Liver (tissue), 3 donors: ENCODE measurements at regions not wholly inside any gene's neighbourhood (a gene's known extent, or its start where the extent isn't known, plus 50 kb on each side); places are given as distances from the start of the nearest gene placed in this dataset.

ENCODE experiments used
- CTCF ChIP-seq: fragments of 150-350 bp; IDR thresholded peaks from 2 replicates; pipeline ENCODE4 v1.5.1; 2017; ENCODE audit warnings: improper control_type of control experiment, low read depth, low read length; ENCODE audit not compliant: missing input control
- GABPA ChIP-seq, 2 donors: IDR thresholded peaks in 1 of 2; conservative IDR thresholded peaks in 1 of 2; 2 replicates each; pipeline ENCODE4 v1.6.1; 2016; ENCODE audit warnings: antibody characterized with exemption in 2 of 2, mild to moderate bottlenecking in 1 of 2, moderate library complexity in 1 of 2
- JUND ChIP-seq, 2 donors: IDR thresholded peaks; 2 replicates each; pipeline ENCODE4 v1.6.1; 2016; ENCODE audit warnings: antibody characterized with exemption in 2 of 2
- MAX ChIP-seq: IDR thresholded peaks from 2 replicates; pipeline ENCODE4 v1.6.1; 2016; ENCODE audit warnings: antibody characterized with exemption
- RAD21 ChIP-seq, 2 donors: IDR thresholded peaks; 2 replicates each; pipeline ENCODE4 v1.6.1; 2016; ENCODE audit warnings: antibody characterized with exemption in 2 of 2, mild to moderate bottlenecking in 2 of 2
- donor health status: healthy.
- donor health status: healthy.

DNA sequence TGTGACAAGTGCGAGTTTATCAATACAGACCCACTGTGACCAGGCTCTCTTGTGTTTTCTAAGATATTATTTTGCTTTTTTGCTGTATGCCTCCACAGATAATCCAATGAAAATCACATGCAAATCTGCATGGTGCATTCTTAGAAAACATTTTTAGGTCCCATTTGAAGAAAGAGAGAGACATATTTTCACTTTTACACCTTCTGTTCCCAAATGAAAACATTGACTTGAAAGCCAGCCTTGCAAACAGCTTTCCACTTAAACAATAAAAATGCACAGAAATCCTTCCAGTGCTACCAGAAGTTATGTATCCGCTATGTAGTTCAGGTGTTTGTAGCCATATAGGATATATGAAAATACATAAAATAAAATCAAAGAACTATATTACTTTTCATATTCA lies 618.0 kb downstream of the CDH26 start:
- TF ChIP-seq CTCF (no peak), GABPA (IDR thresholded peaks at IDR 0.05 in 1 of 2, conservative IDR thresholded peaks at IDR 0.05 in 1 of 2) (no peak), RAD21 (IDR thresholded peaks at IDR 0.05) (no peak), MAX (no peak), JUND (IDR thresholded peaks at IDR 0.05) (no peak)
